CD4-positive, alpha-beta memory T cell (primary cell): ENCODE measurements at regions not wholly inside any gene's neighbourhood (a gene's known extent, or its start where the extent isn't known, plus 50 kb on each side); places are given as distances from the start of the nearest gene placed in this dataset.
A peak's percentile ranks its signal among the peaks of the same experiment; 100 is the strongest.

Source experiments
- CTCF ChIA-PET: fragments of 350-600 bp; sonication (Branson Sonifier 250); formaldehyde crosslinking; loops from one replicate; lab custom pipeline; 2021; ENCODE audit warnings: inconsistent platforms; ENCODE audit not compliant: partially characterized antibody; lab: Charles Lee
- POLR2A ChIA-PET: fragments of 350-600 bp; sonication (Branson Sonifier 250); formaldehyde crosslinking; loops from one replicate; lab custom pipeline; 2021; ENCODE audit not compliant: partially characterized antibody; lab: Charles Lee
- DNase-seq, 5 donors: peaks; one replicate each; pipeline versions ENCODE4 v3.0.0 to v3.0.0-alpha.2; 2020 to 2022; ENCODE audit warnings: mixed read lengths in 1 of 5
- H3K27ac ChIP-seq: one replicate; pipeline ENCODE4 v1.7.0; 2013; ENCODE audit warnings: low read depth, low read length
- H3K27me3 ChIP-seq: 2 replicates; pipeline ENCODE4 v1.7.0; 2013; ENCODE audit warnings: mild to moderate bottlenecking, low read length, moderate library complexity; ENCODE audit not compliant: insufficient read depth
- H3K36me3 ChIP-seq: 2 replicates; pipeline ENCODE4 v1.7.0; 2013; ENCODE audit warnings: mild to moderate bottlenecking, low read length, moderate library complexity; ENCODE audit not compliant: insufficient read depth
- H3K4me1 ChIP-seq: 2 replicates; pipeline ENCODE4 v1.7.0; 2013; ENCODE audit warnings: mild to moderate bottlenecking, low read length, moderate library complexity; ENCODE audit not compliant: insufficient read depth
- H3K4me3 ChIP-seq, 2 donors: one replicate each; pipeline ENCODE4 v1.7.0; 2013; ENCODE audit warnings: low read length in 2 of 2, mild to moderate bottlenecking in 1 of 2
- H3K9me3 ChIP-seq, 2 donors: one replicate each; pipeline ENCODE4 v1.7.0; 2013; ENCODE audit warnings: low read length in 2 of 2, control low read depth in 1 of 2; ENCODE audit not compliant: control insufficient read depth in 1 of 2
- H3K27ac Mint-ChIP-seq, 7 donors: one replicate each; pipeline ENCODE4 v1.8.0; 2020 to 2021; ENCODE audit warnings: mixed read lengths in 7 of 7, mild to moderate bottlenecking in 6 of 7, inconsistent platforms in 3 of 7, moderate library complexity in 3 of 7
- H3K27me3 Mint-ChIP-seq, 2 donors: one replicate each; pipeline ENCODE4 v1.8.0; 2020 to 2021; ENCODE audit warnings: mixed read lengths in 2 of 2
- H3K36me3 Mint-ChIP-seq, 2 donors: one replicate each; pipeline ENCODE4 v1.8.0; 2020 to 2021; ENCODE audit warnings: mixed read lengths in 2 of 2, inconsistent platforms in 1 of 2, mild to moderate bottlenecking in 1 of 2
- H3K4me1 Mint-ChIP-seq, 4 donors: one replicate each; pipeline ENCODE4 v1.8.0; 2020 to 2021; ENCODE audit warnings: mixed read lengths in 4 of 4, mild to moderate bottlenecking in 1 of 4
- H3K4me3 Mint-ChIP-seq, 8 donors: one replicate each; pipeline ENCODE4 v1.8.0; 2020 to 2021; ENCODE audit warnings: mixed read lengths in 8 of 8, mild to moderate bottlenecking in 7 of 8, moderate library complexity in 6 of 8, inconsistent platforms in 3 of 8
- H3K9me3 Mint-ChIP-seq, 8 donors: one replicate each; pipeline ENCODE4 v1.8.0; 2020 to 2021; ENCODE audit warnings: mixed read lengths in 8 of 8, mild to moderate bottlenecking in 5 of 8, inconsistent platforms in 3 of 8, moderate library complexity in 1 of 8
- intact Hi-C: fragments of 100-400 bp; cut with micrococcal nuclease; formaldehyde crosslinking; loops from one replicate; pipeline ENCODE4 v1.15.1; 2023

DNA sequence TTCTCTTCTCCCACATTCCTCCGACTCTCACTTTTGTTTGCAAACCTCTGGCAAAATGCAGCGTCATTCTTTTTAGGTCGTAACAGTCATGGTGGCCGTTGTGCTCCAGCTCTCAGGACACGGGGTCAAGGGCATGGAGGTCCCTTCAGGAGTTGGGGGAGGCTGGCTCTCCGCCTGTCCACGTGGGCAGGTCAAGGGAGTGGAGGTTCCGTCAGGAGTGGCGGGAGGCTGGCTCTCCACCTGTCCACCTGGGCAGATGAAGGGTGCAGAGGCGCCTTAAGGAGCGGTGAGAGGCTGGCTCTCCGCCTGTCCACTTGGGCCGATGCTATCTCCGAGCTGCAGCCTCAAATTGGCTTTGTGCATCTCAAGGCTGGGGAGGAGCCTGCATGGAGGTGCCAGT is 98.0 kb downstream of the ERMARD start:
- peaks cover 0 to 2% (median 0%) of the 10 kb centered on the region in 8 donors for H3K9me3 Mint-ChIP-seq
- H3K27ac Mint-ChIP-seq, result no peak overlapping the region
- no peaks in the 10 kb centered on the region for H3K36me3 Mint-ChIP-seq
- H3K4me3 ChIP-seq, result no peak overlapping the region
- no peaks in the 10 kb centered on the region for H3K4me1 ChIP-seq
- DNase-seq, result no peak
- no peak overlapping the region for H3K4me3 Mint-ChIP-seq
- no peaks in the 10 kb centered on the region for H3K36me3 ChIP-seq
- H3K27me3 Mint-ChIP-seq, result peaks cover 2 to 3% of the 10 kb centered on the region in 2 donors
- CTCF ChIA-PET, result no interaction called here
- intact Hi-C loops, result no loop called here
- no peaks in the 10 kb centered on the region for H3K27me3 ChIP-seq
- H3K27ac ChIP-seq, result no peak overlapping the region
- H3K4me1 Mint-ChIP-seq, result no peaks in the 10 kb centered on the region
- no peaks in the 10 kb centered on the region for H3K9me3 ChIP-seq
- POLR2A ChIA-PET, result no interaction called here

DNA sequence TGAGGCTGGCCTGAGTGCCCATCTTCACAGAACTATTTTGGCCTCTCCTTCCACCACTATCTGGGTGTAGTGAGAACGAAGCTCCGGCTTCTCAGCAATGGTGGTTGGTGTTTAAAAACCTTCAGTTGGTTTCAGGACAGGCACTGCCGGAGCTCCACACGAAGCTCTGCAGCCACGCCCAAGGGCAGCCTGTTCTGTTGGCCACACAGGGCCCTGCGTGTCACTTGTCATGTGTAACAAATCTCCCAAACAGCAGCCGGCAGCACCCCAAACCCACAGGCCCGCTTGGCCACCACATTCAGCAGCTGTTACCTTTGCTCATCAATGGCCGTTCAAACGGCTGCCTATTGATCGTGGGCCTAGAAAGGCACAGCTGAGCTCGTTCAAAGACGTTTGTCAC is 97.5 kb downstream of the ERMARD start:
- no peak overlapping the region for H3K27ac ChIP-seq
- no peaks in the 10 kb centered on the region for H3K27me3 ChIP-seq
- peaks cover 4 to 5% of the 10 kb centered on the region in 2 donors for H3K27me3 Mint-ChIP-seq
- H3K4me3 Mint-ChIP-seq, result no peak overlapping the region
- CTCF ChIA-PET, result interaction anchor here (1.2 kb wide), 1 partner anchor 17 kb away, joined by 5 read pairs; no protein-coding TSS in a partner anchor
- H3K27ac Mint-ChIP-seq, result peak overlapping the region in 1 of 7 donors; percentile 42
- H3K4me3 ChIP-seq, result no peak overlapping the region
- no peaks in the 10 kb centered on the region for H3K9me3 ChIP-seq
- no peaks in the 10 kb centered on the region for H3K4me1 ChIP-seq
- H3K36me3 Mint-ChIP-seq, result no peaks in the 10 kb centered on the region
- H3K9me3 Mint-ChIP-seq, result peaks cover 0 to 2% (median 0%) of the 10 kb centered on the region in 8 donors
- intact Hi-C loops, result no loop called here
- no peak for DNase-seq
- no peaks in the 10 kb centered on the region for H3K4me1 Mint-ChIP-seq
- no peaks in the 10 kb centered on the region for H3K36me3 ChIP-seq
- POLR2A ChIA-PET, result no interaction called here

DNA sequence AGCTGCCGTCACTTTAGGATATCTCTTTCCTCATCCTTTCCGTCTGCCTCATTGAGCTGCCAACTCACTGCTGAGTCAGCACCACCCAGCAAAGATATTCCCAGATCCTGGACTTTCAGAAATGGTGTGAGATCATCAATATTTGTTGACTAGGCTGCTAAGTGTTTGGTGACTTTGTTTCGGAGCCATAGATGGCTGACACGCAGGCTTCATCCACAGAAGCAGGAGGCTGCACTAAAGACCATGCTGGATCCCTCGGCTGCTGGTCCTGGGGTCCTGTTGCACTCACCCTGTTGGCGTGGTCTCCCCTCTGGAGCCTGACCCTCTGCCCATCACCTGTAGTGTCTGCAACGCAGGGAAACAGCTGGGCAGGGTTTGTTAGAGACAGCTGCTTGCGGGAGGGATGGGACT is 96.5 kb downstream of the ERMARD start:
- Histone ChIP-seq H3K36me3 (no peaks in the 10 kb centered on the region), H3K27me3 (no peaks in the 10 kb centered on the region), H3K4me3 (no peak overlapping the region), H3K27ac (no peak overlapping the region), H3K4me1 (no peaks in the 10 kb centered on the region), H3K9me3 (no peaks in the 10 kb centered on the region)
- Mint-ChIP-seq H3K9me3 (peaks cover 0 to 2% (median 0%) of the 10 kb centered on the region in 8 donors), H3K27me3 (peaks cover 4 to 5% of the 10 kb centered on the region in 2 donors), H3K36me3 (no peaks in the 10 kb centered on the region), H3K27ac (no peak overlapping the region), H3K4me1 (no peaks in the 10 kb centered on the region), H3K4me3 (no peak overlapping the region)
- DNase-seq, result no peak
- POLR2A ChIA-PET, result no interaction called here
- CTCF ChIA-PET, result interaction anchor here (1.2 kb wide), 1 partner anchor 16 kb away, joined by 5 read pairs; no protein-coding TSS in a partner anchor
- intact Hi-C loops, result no loop called here

DNA sequence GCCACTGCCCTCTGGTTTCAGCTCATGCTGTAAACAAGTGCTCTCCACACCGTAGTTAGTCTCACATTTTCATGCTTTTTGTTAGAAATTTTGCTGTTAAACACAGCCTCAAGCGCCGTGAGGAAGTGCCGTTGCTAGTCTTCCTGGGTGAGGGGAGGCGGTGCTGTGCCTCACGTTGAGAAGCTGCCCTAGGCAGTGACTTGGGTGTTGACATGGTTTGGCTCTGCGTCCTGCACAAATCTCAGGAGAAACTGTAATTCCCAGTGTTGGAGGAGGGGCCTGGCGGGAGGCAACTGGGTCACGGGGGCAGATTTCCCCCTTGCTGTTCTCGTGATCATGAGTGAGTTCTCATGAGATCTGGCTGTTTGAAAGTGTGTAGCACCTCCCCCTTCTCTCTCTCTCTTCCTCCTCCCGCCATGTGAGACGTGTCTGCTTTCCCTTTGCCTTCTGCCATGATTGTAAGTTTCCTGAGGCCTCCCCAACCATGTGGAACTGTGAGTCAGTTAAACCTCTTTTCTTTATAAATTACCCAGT is 95.8 kb downstream of the ERMARD start:
- Histone ChIP-seq H3K27ac (no peak overlapping the region), H3K27me3 (no peaks in the 10 kb centered on the region), H3K4me1 (no peaks in the 10 kb centered on the region), H3K4me3 (no peak overlapping the region), H3K36me3 (no peaks in the 10 kb centered on the region), H3K9me3 (no peaks in the 10 kb centered on the region)
- Mint-ChIP-seq H3K36me3 (no peaks in the 10 kb centered on the region), H3K9me3 (peaks cover 0 to 2% (median 0%) of the 10 kb centered on the region in 8 donors), H3K27me3 (peaks cover 4 to 5% of the 10 kb centered on the region in 2 donors), H3K27ac (peak overlapping the region in 1 of 7 donors; percentile 57), H3K4me1 (no peaks in the 10 kb centered on the region), H3K4me3 (no peak overlapping the region)
- CTCF ChIA-PET, result no interaction called here
- POLR2A ChIA-PET, result no interaction called here
- no peak for DNase-seq
- intact Hi-C loops, result no loop called here

DNA sequence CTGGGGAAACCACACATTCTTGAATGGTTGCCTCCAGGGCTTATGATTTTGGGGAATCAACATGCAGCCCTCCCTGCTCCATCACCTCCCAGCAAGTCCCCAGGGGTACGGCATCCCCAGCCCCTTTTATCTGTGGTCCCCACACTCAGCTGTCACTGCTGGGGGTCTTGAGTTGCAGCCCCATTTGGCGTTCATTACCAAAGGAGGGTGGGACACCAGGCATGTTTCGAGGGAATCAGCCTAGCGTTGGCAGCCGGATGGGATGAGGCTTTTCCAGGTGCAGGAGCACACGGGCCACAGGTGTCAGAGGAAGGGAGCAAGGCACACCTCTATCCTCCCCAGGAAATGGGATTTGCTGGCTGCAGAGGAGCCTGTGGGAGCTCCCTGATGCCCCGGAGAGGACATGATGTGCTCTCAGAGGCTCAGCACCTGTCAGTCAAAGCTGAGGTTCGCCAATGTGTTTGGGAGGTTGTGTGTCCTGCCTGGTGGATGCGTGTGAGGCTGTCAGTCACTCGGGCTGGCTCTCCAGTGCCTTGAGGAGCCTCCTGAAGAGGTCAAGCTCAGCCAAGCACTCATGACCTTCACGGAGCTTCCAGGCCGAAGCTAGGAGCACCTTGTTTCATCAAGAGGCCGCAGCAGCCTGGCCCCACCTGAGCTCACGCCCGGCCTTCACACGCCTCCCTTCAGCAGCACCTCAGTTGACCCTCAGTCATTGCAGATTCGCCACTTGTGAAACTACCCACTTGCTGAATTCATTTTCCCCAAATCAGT is 95.0 kb downstream of the ERMARD start:
- Histone ChIP-seq H3K9me3 (no peaks in the 10 kb centered on the region), H3K27ac (no peak overlapping the region), H3K4me3 (no peak overlapping the region), H3K36me3 (no peaks in the 10 kb centered on the region), H3K27me3 (no peaks in the 10 kb centered on the region), H3K4me1 (no peaks in the 10 kb centered on the region)
- Mint-ChIP-seq H3K4me1 (no peaks in the 10 kb centered on the region), H3K27me3 (peaks cover 4 to 5% of the 10 kb centered on the region in 2 donors), H3K4me3 (no peak overlapping the region), H3K36me3 (no peaks in the 10 kb centered on the region), H3K9me3 (peaks cover 0 to 2% (median 0%) of the 10 kb centered on the region in 8 donors), H3K27ac (no peak overlapping the region)
- ChIA-PET CTCF (no interaction called here), POLR2A (no interaction called here)
- no peak for DNase-seq
- intact Hi-C loops, result no loop called here

DNA sequence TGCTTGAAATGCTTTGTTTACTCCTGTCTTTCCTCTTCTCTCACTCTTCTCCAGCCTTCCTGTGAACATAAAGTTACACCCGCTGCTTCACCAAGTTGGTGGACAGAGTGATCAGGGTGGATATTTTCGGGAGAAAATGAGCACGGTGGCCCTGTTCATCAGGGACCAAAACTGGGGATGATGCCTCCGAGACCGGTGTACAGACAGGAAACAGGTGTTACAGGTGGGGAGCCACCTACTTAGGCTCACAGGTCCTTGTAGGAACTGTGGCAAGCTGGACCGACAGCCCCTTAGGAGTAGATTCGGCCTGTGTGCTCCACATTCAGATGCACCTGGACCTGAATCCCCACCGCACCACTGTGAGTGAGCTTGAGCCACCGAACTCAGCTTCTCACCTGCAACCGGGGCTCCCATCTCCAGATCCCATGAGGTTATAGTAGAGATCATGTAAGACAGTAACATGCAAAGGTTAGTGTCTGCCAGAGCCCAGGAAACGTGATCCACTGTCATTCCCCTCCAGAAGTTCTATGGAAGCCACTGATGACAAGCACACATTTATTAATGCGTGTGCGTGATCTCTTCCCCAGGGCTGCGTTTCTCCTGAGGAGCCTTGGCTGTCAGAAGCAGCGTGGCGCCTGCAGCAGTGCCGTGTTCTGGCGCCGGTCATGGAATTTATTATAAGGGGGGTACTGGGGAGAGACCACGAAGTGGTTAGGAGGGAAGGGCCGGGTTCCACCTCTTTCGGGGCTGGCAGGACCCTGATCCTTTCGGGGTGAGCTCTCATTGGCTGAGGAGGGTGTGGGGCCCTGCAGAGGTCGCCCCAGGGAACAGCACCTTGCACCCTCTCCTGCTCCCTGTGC is 94.2 kb downstream of the ERMARD start:
- Histone ChIP-seq H3K4me1 (no peaks in the 10 kb centered on the region), H3K36me3 (no peaks in the 10 kb centered on the region), H3K9me3 (no peaks in the 10 kb centered on the region), H3K27ac (no peak overlapping the region), H3K27me3 (no peaks in the 10 kb centered on the region), H3K4me3 (no peak overlapping the region)
- CTCF ChIA-PET, result interaction anchor here (0.7 to 1.1 kb wide), 2 partner anchors 8 to 14 kb away, joined by 3 to 4 read pairs; no protein-coding TSS in a partner anchor
- Mint-ChIP-seq H3K4me1 (no peaks in the 10 kb centered on the region), H3K4me3 (no peak overlapping the region), H3K27ac (no peak overlapping the region), H3K36me3 (no peaks in the 10 kb centered on the region), H3K9me3 (peaks cover 0 to 2% (median 0%) of the 10 kb centered on the region in 8 donors), H3K27me3 (peaks cover 4 to 5% of the 10 kb centered on the region in 2 donors)
- POLR2A ChIA-PET, result no interaction called here
- intact Hi-C loops, result no loop called here
- no peak for DNase-seq

DNA sequence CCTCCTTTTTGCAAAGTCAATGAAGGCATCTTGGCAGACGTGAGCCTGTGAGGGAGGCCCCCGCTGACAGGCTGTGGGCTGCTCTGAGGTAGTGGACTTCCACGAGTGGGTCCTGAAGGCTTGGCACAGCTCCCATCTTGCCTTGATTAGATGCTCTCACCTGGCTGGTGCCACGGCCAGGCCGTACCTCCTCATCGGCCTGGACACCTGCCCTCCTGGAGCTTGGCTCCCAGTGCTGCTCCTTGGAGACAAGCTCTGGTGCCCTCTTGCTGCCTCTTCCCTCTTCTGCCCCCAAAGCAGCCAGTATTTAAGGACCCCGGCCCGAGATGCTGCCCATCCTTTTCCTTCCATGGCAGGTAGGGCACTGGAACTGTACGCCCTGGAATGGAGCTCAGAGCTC is 93.5 kb downstream of the ERMARD start:
- Histone ChIP-seq H3K36me3 (no peaks in the 10 kb centered on the region), H3K4me3 (no peak overlapping the region), H3K27ac (no peak overlapping the region), H3K9me3 (no peaks in the 10 kb centered on the region), H3K4me1 (no peaks in the 10 kb centered on the region), H3K27me3 (no peaks in the 10 kb centered on the region)
- H3K4me3 Mint-ChIP-seq, result no peak overlapping the region
- DNase-seq, result no peak
- ChIA-PET POLR2A (no interaction called here), CTCF (interaction anchor here (0.7 to 1.1 kb wide), 2 partner anchors 8 to 13 kb away, joined by 3 to 4 read pairs; no protein-coding TSS in a partner anchor)
- peaks cover 0 to 3% (median 0%) of the 10 kb centered on the region in 8 donors for H3K9me3 Mint-ChIP-seq
- intact Hi-C loops, result no loop called here
- no peaks in the 10 kb centered on the region for H3K4me1 Mint-ChIP-seq
- no peaks in the 10 kb centered on the region for H3K36me3 Mint-ChIP-seq
- H3K27me3 Mint-ChIP-seq, result peaks cover 4 to 5% of the 10 kb centered on the region in 2 donors
- no peak overlapping the region for H3K27ac Mint-ChIP-seq
